Right lobe of liver (tissue), 6 donors: ENCODE measurements at regions not wholly inside any gene's neighbourhood (a gene's known extent, or its start where the extent isn't known, plus 50 kb on each side); places are given as distances from the start of the nearest gene placed in this dataset.

Experiments used
- ATAC-seq, 4 donors: fragments of 200-7000 bp; cut with Tn5 transposase; one replicate each; pipeline ENCODE4 v1.9.1; 2020; ENCODE audit warnings: mild to moderate bottlenecking in 4 of 4, moderate library complexity in 4 of 4
- DNase-seq, 3 donors: peaks; one replicate each; pipeline ENCODE4 v3.0.0-alpha.2; 2020
- H3K27ac ChIP-seq, 3 donors: fragments of 200-600 bp; one replicate each; pipeline ENCODE4 v1.8.0; 2022
- H3K27me3 ChIP-seq, 2 donors: fragments of 200-600 bp; one replicate each; pipeline ENCODE4 v1.8.0; 2022
- H3K36me3 ChIP-seq, 4 donors: fragments of 200-600 bp; sonication (generic) in 1 of 4; one replicate each; pipeline versions ENCODE4 v1.5.1 to v1.8.0; 2017 to 2022; ENCODE audit warnings: control low read depth in 1 of 4
- H3K4me1 ChIP-seq, 4 donors: fragments of 200-600 bp; sonication (generic) in 1 of 4; one replicate each; pipeline versions ENCODE4 v1.5.1 to v1.8.0; 2017 to 2022; ENCODE audit warnings: control low read depth in 1 of 4
- H3K4me3 ChIP-seq, 3 donors: fragments of 200-600 bp; one replicate each; pipeline ENCODE4 v1.8.0; 2022
- H3K9me3 ChIP-seq, 4 donors: fragments of 200-600 bp; sonication (generic) in 1 of 4; one replicate each; pipeline versions ENCODE4 v1.5.1 to v1.8.0; 2017 to 2022; ENCODE audit warnings: control low read depth in 1 of 4
- POLR2A ChIP-seq: fragments of 450-650 bp; IDR thresholded peaks from one replicate; pipeline ENCODE4 v1.6.1; 2017; ENCODE audit warnings: antibody characterized with exemption, mild to moderate bottlenecking
- WGBS: methylation state at CpG from one replicate; pipeline ENCODE4 v1.1.6; 2018; ENCODE audit warnings: low coverage, low lambda C conversion rate; ENCODE audit not compliant: insufficient coverage; ENCODE audit errors: missing lambda C conversion rate; 5-methylcytosine and 5-hydroxymethylcytosine counted together
- intact Hi-C, 2 donors: fragments of 100-400 bp; cut with DNase I; formaldehyde crosslinking; loops; one replicate each; pipeline versions ENCODE4 v1.11.2 to v1.14.1; 2022
- TF ChIP-seq, protein P1 (sequence below), 4 donors: fragments of 200-600 bp in 3 of 4; fragments of 450-650 bp in 1 of 4; IDR thresholded peaks; one replicate each; pipeline versions ENCODE4 v1.5.1 to v1.8.0; 2016 to 2022; ENCODE audit warnings: antibody characterized with exemption in 4 of 4, mild to moderate bottlenecking in 2 of 4
- donor health status: DM: no; HTN: yes; CAD: no.
- donor health status: DM: no; HTN: no; CAD: no.
- donor health status: DM: no; HTN: no; CAD: no.
- donor health status: DM: no; HTN: yes; CAD: no.
- donor health status: DM: no; HTN: yes; CAD: no.

DNA sequence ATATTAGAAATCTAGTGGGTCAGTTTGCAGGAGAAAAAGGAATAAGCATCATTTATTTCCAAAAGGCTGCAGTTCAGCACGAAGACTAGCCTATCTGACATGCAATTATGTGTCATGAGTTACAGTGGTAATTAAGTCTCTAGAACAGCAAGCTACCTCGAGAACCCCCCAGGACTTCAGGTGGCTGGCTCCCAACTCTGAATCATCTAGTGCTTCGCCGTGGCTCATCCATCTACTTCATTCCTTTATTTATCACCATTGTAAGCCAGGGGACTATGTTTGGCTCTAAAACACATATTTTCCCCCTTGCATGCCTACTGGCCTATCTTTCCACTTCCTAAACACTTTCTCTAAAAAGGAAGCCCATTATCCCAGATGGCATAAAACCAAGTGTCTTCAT, 121.6 kb downstream of the TXNL1 start:
- Histone ChIP-seq H3K27ac (no peak overlapping the region), H3K4me3 (no peak overlapping the region), H3K9me3 (no peaks in the 10 kb centered on the region), H3K4me1 (no peaks in the 10 kb centered on the region), H3K36me3 (no peaks in the 10 kb centered on the region), H3K27me3 (no peaks in the 10 kb centered on the region)
- ATAC-seq: no peak
- 86% methylated on average over 1 of the region's 4 CpGs for WGBS
- DNase-seq: no peak
- intact Hi-C loops: no loop called here
- no peak for TF ChIP-seq POLR2A
- TF ChIP-seq, protein P1, sequence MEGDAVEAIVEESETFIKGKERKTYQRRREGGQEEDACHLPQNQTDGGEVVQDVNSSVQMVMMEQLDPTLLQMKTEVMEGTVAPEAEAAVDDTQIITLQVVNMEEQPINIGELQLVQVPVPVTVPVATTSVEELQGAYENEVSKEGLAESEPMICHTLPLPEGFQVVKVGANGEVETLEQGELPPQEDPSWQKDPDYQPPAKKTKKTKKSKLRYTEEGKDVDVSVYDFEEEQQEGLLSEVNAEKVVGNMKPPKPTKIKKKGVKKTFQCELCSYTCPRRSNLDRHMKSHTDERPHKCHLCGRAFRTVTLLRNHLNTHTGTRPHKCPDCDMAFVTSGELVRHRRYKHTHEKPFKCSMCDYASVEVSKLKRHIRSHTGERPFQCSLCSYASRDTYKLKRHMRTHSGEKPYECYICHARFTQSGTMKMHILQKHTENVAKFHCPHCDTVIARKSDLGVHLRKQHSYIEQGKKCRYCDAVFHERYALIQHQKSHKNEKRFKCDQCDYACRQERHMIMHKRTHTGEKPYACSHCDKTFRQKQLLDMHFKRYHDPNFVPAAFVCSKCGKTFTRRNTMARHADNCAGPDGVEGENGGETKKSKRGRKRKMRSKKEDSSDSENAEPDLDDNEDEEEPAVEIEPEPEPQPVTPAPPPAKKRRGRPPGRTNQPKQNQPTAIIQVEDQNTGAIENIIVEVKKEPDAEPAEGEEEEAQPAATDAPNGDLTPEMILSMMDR (IDR thresholded peaks at IDR 0.05): no peak

DNA sequence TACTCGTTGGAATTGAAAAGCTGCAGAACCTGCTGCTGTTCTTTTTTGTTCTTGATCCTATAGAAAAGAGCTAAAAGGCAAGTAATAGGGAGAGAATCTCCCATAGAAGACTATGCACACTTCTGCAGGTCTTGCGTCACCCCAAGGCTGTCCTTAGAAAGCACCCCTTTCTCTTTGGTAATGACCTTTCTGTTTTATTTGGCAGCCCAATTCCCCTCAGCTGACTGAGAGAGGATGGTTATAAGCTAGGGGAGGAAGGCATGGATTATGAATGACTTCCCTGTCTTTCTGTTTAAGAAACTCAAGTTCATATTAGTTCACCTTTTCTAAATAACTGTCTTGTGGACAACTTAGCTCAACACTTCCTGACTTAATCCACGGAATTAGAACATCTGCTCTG, 122.9 kb downstream of the TXNL1 start:
- WGBS: 85% methylated on average over 3 of the region's 3 CpGs
- Histone ChIP-seq H3K27me3 (no peaks in the 10 kb centered on the region), H3K4me1 (no peaks in the 10 kb centered on the region), H3K36me3 (no peaks in the 10 kb centered on the region), H3K9me3 (no peaks in the 10 kb centered on the region), H3K27ac (no peak overlapping the region), H3K4me3 (no peak overlapping the region)
- peak; percentile 20 to 75 (median 32) for ATAC-seq
- intact Hi-C loops: no loop called here
- DNase-seq: no peak
- TF ChIP-seq, protein P1 (IDR thresholded peaks at IDR 0.05): no peak
- no peak for TF ChIP-seq POLR2A

DNA sequence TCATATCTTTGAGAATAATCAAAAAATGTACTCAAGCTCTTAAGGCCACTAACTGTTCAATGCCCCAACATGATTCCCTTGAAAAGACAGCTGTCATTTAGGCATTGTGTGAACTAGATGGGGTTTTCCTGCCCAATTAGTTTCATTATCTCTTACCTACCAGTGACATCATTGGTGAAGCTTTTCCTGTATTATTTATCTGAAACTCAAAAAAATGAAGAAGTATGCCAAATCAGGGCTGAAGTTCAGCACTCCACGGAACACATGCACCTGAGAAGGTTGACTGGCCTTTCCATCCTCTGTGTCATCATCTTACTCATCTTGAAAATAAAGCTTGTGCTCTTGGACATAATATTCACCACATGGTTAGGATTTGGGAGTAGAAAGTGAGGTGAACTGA, 126.4 kb downstream of the TXNL1 start:
- no peak for TF ChIP-seq POLR2A
- TF ChIP-seq, protein P1 (IDR thresholded peaks at IDR 0.05): no peak
- Histone ChIP-seq H3K27me3 (no peaks in the 10 kb centered on the region), H3K27ac (no peak overlapping the region), H3K9me3 (no peaks in the 10 kb centered on the region), H3K36me3 (no peaks in the 10 kb centered on the region), H3K4me3 (no peak overlapping the region), H3K4me1 (no peaks in the 10 kb centered on the region)
- intact Hi-C loops: no loop called here
- 45% methylated on average over 1 of the region's 1 CpG for WGBS
- DNase-seq (no peak), ATAC-seq (peak in 1 of 4 donors; percentile 45)

DNA sequence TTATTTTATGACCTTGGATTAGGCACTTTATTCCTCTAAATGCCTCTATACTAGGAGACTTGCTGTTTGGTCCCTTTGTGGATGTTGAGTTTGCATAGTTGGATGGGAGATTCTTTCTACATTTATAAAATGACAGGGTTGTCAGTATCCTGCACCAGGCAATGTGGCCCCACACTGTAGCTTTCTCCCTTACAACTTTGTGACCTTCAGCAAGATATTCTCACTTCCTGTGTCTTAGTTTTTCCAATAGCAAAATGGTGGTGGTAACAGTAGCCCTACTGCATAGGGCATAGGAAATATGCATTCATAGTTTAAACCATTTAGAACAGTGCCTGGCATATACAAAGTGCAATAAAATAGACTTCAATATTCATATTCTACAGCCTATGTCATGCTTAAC, 128.3 kb downstream of the TXNL1 start:
- Histone ChIP-seq H3K4me1 (no peaks in the 10 kb centered on the region), H3K4me3 (no peak overlapping the region), H3K9me3 (no peaks in the 10 kb centered on the region), H3K27me3 (no peaks in the 10 kb centered on the region), H3K27ac (no peak overlapping the region), H3K36me3 (no peaks in the 10 kb centered on the region)
- DNase-seq (no peak), ATAC-seq (no peak)
- TF ChIP-seq POLR2A: no peak
- intact Hi-C loops: no loop called here

DNA sequence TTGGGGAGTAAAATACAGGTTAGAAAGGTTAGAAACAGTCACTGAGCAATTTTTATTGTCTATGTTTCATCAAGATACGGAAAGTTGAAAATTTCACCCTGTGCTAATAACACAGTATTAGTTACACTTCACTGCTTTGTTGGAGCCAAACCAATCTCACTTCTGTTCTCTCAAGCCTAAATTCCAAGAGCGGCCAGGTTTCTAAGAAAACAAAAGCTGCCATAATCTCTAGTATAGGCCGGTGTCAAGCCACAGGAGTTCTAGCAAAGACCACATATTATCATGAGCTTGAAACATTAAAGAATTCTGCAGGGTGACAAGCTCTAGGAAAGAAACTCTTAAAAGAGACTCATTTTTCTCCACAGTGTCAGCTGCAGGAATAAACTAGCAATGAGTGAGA, 128.7 kb downstream of the TXNL1 start:
- Histone ChIP-seq H3K27ac (no peak overlapping the region), H3K9me3 (no peaks in the 10 kb centered on the region), H3K4me3 (no peak overlapping the region), H3K27me3 (no peaks in the 10 kb centered on the region), H3K36me3 (no peaks in the 10 kb centered on the region), H3K4me1 (no peaks in the 10 kb centered on the region)
- TF ChIP-seq, protein P1 (IDR thresholded peaks at IDR 0.05): no peak
- TF ChIP-seq POLR2A: no peak
- 84% methylated on average over 3 of the region's 3 CpGs for WGBS
- intact Hi-C loops: no loop called here
- ATAC-seq: no peak
- DNase-seq: no peak
